GM13976 (cell line): ENCODE measurements at regions not wholly inside any gene's neighbourhood (a gene's known extent, or its start where the extent isn't known, plus 50 kb on each side); places are given as distances from the start of the nearest gene placed in this dataset.

Experiments
- DNase-seq: peaks from one replicate; pipeline ENCODE4 v3.0.0; 2012; ENCODE audit warnings: low spot score
- CTCF ChIP-seq: IDR thresholded peaks from 2 replicates; pipeline ENCODE4 v1.5.1; 2012; ENCODE audit warnings: borderline replicate concordance, mild to moderate bottlenecking; ENCODE audit not compliant: insufficient read depth; ENCODE audit errors: extremely low read depth, missing control alignments, control extremely low read depth
- in situ Hi-C: fragments of 300-500 bp; cut with MboI; formaldehyde crosslinking; loops from one replicate; pipeline ENCODE4 v1.12.0; 2022; ENCODE audit warnings: low sequenced_read_pairs, mixed read lengths, inconsistent platforms; ENCODE audit not compliant: unreplicated experiment

- in situ Hi-C loops = no loop called here
- DNase-seq = no peak
- TF ChIP-seq CTCF = no peak
Measured at GRCh38 chr21:41566500-41567014, 58.6 kb upstream of the TMPRSS2 start.

GRCh38 chr21:41565550-41565949, 57.6 kb upstream of the TMPRSS2 start:
- in situ Hi-C loops = no loop called here
- no peak for DNase-seq
- no peak for TF ChIP-seq CTCF

GRCh38 chr21:41564871-41565274, 56.9 kb upstream of the TMPRSS2 start:
- no peak for TF ChIP-seq CTCF
- in situ Hi-C loops = no loop called here
- DNase-seq = no peak

- in situ Hi-C loops = no loop called here
- no peak for TF ChIP-seq CTCF
- DNase-seq = no peak
Measured at GRCh38 chr21:41562101-41563000, 54.4 kb upstream of the TMPRSS2 start.

- DNase-seq = no peak
Measured at GRCh38 chr21:41561701-41562100, 53.7 kb upstream of the TMPRSS2 start.

GRCh38 chr21:41560661-41561158, 52.8 kb upstream of the TMPRSS2 start:
- DNase-seq = no peak
- no peak for TF ChIP-seq CTCF
- in situ Hi-C loops = no loop called here

More at GRCh38 chr21:41561701-41562100, 53.7 kb upstream of the TMPRSS2 start:
- in situ Hi-C loops = no loop called here
- TF ChIP-seq CTCF = no peak
